Ramos (cell line): ENCODE measurements at regions not wholly inside any gene's neighbourhood (a gene's known extent, or its start where the extent isn't known, plus 50 kb on each side); places are given as distances from the start of the nearest gene placed in this dataset.
"Not testable (repeated sequence)": the region's sequence is repeated elsewhere in the genome, so short reads cannot be mapped to it uniquely, and the experiment has no call there.

Source experiments
- in situ Hi-C: fragments of 300-500 bp; cut with MboI; formaldehyde crosslinking; loops from one replicate; pipeline ENCODE4 v1.14.3; 2022; ENCODE audit warnings: low sequenced_read_pairs; ENCODE audit not compliant: unreplicated experiment

GRCh38 chr5:167823405-167823804 lies 468.0 kb upstream of the WWC1 start:
- in situ Hi-C loops = no loop called here

- in situ Hi-C loops = no loop called here
Observed at GRCh38 chr5:167827766-167828165, 463.7 kb upstream of the WWC1 start.

GRCh38 chr5:167831754-167832504 lies 459.5 kb upstream of the WWC1 start:
- in situ Hi-C loops = no loop called here

DNA sequence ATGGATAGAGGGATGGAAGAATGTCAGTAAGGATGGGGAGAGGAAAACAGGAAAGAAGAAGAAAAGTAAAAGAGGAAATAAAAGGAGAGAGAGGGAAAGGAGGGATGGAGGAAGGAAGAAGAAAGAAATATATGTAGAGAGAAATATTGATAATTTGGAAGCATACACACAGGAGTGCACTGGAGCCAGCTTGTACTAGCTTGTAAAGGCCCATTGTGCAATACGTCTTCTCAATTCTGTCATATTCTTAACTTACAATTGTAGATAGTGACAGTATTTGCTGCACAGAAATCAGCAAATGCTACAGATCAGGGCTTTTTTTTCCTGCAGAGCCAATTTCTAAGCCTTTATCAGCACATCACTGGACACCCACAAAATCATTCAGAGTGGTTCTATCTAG lies 458.8 kb upstream of the WWC1 start:
- in situ Hi-C loops = no loop called here

GRCh38 chr5:167833456-167833855 lies 458.0 kb upstream of the WWC1 start:
- in situ Hi-C loops = no loop called here

GRCh38 chr5:167835146-167835545 lies 456.3 kb upstream of the WWC1 start:
- in situ Hi-C loops = no loop called here

DNA sequence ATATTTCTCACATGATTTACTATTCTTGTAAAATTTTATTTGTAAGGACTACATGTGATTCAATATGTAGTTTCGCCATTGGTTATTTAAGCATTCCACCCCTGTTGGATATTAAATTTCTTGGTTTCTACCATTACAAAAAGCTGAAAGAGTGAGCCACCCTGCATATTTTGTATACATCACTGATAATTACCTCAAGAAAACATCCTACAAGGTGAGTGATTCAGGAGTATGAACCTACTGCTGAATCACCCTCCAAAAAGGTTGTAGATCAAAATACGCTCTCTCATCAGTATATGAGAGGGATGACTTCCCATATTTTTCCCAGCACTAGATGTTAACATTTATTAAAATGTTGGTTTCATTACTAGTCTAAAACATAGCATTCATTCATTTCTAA lies 454.3 kb upstream of the WWC1 start:
- in situ Hi-C loops = no loop called here

DNA sequence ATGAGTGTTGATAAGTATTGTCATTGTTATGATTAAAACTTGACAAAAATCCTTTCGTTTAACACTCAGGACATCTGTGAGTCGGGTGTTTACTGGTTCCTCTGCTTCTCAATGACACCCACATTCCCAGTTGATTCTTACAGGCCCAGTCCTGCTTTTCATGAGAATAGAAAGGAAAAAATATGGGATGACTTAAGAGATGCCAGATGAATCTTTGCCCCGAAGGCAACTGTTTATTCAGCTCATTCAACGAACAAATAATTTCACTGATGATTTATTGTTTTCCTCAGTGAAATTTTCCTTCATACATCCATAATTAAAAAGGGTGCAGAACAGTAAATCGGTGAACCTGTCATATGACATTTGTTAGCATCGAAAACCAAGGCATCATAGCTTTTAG lies 452.4 kb upstream of the WWC1 start:
- in situ Hi-C loops = no loop called here

DNA sequence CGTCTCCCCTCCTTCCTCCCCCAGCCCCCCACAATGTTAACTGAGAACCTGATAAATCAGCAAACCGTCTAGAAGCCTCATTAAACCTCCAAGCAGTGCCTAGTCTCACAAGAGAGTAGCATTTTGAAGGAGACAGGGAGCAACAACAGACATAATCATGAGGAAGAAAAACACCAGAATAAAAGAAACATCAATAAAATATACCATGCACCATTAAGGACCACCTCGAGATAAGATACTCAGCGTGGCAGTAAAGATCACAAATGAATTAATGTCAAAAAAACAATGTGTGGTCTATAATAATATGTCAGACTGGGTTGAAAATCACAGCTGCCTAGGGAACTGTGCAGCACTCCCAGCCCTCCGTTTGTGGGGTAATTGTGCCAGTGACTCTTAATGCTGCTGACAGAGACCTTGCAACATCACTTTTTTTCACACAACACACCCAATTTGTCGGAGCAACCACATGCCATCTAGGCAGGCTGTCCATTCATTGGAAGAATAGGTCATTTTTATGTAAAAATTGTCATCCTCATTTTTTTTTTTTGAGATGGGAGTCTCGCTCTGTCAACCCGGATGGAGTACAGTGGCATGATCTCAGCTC lies 450.8 kb upstream of the WWC1 start:
- in situ Hi-C loops = no loop called here

DNA sequence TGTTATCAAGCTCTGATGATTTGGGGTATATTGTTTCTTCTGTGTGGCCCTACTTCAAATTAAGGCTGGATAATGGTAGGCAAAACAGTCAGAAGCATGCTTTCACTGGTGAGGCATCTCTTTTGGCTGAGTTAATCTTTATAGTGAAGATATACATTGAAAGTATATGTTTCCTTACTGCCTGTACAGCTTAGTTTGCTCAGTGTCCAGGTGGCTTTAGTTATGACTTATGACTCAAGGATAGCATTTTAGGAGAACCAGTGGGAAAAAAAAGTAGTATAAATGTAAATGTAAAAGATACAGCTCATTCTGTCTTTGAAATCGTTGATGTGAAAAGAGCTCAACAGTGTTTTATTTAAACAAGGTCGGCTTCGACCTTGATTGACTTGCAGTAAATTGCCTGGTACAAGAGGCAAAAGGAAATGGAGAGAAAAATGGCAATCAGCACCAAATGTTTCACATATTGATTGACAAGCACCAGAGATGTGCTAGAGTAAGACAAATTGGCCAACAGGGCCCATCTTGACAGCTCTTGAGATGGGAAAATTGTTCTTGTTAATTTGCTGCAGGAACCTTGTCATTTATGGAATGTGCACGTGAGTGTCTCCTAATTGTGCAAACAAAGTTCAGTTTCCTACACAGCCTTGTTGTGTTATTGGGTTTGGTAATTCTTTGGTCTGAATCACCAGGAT lies 447.4 kb upstream of the WWC1 start:
- in situ Hi-C loops = no loop called here

DNA sequence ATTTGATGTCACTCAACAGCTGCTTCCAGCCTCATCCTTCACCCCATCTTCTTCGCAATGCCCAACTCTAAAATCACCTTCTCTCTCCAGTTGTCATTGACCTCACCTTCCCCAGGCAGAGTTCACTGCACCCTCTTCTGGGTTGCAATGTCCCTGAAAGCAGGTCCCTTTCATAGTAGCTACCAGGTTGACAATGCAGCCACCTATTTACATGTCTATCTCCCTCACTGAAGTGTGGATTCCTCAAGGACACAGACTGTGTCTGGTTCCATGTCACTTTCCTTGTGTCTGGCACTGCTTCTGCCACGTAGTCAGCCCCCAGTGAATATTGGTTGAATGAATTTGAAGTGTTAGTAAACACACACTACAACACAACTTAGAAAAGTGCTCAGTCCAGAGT lies 445.5 kb upstream of the WWC1 start:
- in situ Hi-C loops = no loop called here

- in situ Hi-C loops = no loop called here
Observed at GRCh38 chr5:167849874-167850273, 441.6 kb upstream of the WWC1 start.

DNA sequence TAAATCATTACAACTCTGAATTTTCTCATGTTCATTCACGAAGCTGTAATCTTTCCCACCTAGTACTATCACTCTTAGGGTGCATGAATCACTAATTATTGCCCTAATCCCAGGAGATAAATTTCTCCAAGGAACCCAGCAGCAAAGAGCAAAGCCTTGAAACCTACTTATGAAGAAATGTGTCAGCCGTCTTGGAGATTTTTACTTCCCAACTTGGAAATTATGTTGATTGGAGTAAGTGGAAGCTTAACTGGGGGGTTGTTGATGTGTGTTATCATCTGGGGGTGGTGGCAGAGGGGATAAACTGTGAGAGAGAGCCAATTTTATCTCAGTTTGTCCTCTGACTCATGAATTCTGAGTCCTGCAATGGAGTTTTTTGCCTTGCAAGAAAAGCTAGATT lies 440.5 kb upstream of the WWC1 start:
- in situ Hi-C loops = no loop called here

DNA sequence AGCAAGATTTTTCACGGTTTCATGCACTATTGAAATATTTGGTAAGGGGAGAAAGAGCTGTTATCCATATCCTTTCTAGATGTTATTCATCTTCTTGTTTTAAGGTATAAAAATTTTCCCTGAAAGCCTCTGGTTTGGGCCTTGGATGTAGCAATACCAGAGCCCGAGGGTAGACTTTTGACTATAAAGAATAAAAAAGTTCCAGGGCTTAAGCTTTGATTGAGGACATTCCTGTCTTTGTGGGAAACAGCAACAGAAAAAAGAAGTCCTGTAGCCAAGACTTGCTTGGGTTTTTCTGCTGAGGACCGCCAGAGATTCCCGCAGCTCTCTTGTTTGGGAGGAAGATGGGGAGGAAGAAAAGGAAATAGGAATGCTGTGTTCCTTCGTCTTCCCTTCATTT lies 440.0 kb upstream of the WWC1 start:
- in situ Hi-C loops = no loop called here

DNA sequence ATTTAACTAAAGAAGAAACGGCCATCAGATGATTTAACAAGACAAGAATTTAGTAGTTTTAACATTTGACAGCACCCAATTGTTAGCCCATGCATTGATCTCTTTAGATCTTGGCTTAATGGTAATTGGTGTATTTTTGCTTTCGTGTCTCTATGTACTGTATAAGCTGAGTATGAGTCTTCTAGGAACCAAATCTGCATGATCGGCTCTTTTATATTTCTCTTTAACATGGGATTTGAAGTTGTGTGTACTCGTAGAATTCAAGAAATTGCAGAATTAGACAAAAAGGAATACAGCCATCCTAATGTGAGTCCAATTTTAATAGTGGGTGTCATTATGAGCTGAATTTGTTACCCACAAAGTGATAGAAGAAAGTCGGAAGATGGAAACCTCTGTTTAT lies 438.9 kb upstream of the WWC1 start:
- in situ Hi-C loops = no loop called here

DNA sequence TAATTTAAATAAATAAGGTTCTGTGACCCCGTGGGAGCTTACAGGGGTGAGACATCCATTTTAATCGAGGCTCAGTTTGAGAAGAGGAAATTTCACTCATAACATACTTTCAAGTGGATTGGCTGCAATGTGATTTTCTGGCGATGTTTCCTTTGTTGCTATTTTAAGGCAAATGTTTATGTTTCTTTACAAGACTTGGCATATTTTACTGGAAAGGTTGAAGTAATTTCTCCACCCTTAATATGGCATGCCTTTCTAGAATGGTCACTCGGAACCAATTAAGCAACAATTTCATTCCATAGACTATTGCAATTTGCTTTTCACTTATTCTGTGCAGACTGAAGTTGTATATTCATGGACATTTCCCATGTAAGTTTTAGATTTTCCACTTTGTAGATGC lies 438.0 kb upstream of the WWC1 start:
- in situ Hi-C loops = no loop called here

DNA sequence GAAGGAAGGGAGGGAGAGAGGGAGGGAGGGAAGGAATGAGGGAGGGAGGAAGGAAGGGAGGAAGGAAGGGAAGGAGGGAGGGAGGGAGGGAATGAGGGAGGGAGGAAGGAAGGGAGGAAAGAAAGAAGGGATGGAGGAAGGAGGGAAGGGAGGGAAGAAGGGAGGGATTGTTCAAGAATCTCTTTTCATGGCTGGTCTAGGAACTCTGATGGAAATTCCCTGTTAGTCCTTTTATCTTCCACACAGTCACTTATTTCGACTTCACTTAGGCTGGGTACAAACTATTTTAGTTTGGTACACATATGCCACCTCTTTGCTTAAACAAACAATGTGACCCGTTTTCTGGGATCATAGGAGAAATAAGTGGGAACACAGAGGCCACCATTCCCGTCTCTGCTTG lies 435.6 kb upstream of the WWC1 start:
- in situ Hi-C loops = no loop called here

- in situ Hi-C loops = no loop called here
Observed at GRCh38 chr5:167857321-167857720, 434.1 kb upstream of the WWC1 start.

DNA sequence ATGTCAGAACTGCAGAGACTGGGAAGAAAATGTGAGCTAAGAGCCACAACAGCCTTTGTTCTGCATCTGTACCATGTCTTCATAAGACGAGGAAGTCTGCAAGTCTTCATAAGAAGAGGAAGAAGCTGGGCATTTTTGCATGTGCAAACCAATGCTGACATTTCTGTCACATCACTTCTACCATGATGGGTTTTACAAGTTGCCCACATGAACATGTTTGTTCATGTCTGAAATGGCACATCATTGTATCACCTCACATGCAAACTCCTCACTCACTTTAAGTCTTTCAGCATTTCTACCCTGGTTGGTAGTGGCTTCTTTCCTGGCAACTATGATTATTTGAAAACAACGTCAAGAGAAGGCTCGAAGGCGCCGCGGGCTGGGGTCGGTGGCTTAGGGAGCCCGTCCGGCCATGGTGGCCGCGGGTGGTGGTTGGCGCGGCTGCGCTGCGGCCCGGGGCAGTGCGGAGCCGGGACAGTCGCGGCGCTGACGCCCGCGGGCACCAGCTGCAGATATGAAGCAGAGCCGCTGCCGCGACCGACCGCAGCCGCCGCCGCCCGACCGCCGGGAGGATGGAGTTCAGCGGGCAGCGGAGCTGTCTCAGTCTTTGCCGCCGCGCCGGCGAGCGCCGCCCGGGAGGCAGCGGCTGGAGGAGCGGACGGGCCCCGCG lies 433.1 kb upstream of the WWC1 start:
- in situ Hi-C loops = not testable (repeated sequence)

DNA sequence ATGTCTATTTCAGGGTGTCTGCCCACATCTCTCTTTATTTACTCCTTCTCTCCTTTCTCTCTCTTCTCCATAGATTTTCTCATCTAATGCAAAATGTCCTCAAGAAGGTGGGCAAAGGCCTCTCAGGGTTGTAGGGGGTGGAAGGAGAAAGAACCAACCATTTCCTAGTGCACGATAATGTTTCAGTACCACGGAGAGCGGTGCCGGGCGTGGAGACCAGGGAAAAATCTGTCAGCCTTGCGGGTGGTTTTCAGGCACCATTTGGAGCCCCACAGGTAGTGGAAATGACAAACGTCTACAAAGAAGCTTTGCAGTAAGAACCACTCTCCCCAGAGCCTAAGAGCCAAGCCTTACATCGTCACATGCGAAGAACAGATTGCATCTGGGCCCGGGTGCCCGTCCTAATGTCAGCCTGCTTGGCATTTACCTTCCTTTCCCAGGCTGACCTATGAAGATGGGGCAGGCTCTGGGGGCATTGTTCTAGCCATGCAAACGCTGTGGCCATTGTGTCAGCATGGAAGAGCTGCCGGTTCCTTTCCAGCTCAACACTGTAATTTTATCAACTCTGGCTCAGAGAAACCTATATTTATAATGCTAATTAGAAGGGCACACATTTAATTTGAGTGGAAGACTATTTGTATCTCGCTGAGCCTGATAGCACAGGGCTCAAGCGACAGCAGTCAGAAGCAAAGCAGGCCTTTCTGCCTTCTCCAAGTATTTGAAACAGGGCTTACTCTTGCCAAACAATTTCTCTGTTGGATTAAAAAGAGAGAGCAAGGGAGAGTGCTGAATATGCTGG lies 430.1 kb upstream of the WWC1 start:
- in situ Hi-C loops = no loop called here
